ENCODE measurements at regions not wholly inside any gene's neighbourhood (a gene's known extent, or its start where the extent isn't known, plus 50 kb on each side); places are given as distances from the start of the nearest gene placed in this dataset.

GRCh38 chr3:16118396-16118795 lies 56.1 kb upstream of the GALNT15 start:
- TF ChIP-seq CTCF (IDR thresholded peaks at IDR 0.05), result no peak
- TF ChIP-seq POLR2A (IDR thresholded peaks at IDR 0.05), result no peak

Measured in lower leg skin (tissue), 3 donors.